Right renal pelvis (tissue), 4 donors: ENCODE measurements at regions not wholly inside any gene's neighbourhood (a gene's known extent, or its start where the extent isn't known, plus 50 kb on each side); places are given as distances from the start of the nearest gene placed in this dataset.

ENCODE experiments used
- DNase-seq, 4 donors: peaks; one replicate each; pipeline ENCODE4 v3.0.0-alpha.2; 2013; ENCODE audit warnings: low read depth in 4 of 4, low spot score in 3 of 4, missing footprints in 1 of 4

DNA sequence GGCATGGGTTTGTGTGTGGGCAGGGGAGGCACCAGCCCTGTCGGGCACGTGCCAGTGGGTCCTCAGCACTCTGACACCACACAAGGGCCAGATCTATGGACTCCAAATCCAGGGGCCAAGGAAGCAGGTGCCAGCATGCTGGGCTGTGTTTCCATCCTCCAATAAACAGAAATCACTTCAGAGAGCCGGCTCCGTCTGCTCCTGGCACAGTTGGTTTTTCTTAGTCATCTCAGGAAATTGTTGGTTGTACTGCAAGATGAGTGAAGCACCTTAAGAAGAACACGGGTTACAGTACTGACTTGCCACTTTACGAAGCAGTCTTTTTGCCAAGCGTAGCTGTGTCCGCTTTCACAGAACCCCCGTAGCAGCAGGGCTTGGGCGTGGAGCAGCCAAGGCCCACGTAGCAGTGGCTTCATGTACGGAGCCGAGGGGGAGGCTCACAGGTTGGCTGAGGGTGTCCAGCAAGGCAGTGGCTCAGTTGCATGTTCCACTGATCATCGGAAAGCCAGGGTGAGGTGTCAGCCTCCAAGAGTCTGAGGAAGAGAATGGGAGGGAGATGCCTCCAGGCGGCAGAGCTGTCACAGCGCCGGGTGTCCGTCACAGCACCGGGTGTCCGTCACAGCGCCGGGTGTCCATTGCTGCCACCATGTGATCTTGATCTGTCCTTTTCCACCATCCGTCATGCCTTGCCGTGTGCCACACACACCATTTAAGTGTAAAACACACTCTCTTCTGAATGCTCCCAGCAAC is 314.9 kb downstream of the CTTN start:
- DNase-seq: no peak

DNA sequence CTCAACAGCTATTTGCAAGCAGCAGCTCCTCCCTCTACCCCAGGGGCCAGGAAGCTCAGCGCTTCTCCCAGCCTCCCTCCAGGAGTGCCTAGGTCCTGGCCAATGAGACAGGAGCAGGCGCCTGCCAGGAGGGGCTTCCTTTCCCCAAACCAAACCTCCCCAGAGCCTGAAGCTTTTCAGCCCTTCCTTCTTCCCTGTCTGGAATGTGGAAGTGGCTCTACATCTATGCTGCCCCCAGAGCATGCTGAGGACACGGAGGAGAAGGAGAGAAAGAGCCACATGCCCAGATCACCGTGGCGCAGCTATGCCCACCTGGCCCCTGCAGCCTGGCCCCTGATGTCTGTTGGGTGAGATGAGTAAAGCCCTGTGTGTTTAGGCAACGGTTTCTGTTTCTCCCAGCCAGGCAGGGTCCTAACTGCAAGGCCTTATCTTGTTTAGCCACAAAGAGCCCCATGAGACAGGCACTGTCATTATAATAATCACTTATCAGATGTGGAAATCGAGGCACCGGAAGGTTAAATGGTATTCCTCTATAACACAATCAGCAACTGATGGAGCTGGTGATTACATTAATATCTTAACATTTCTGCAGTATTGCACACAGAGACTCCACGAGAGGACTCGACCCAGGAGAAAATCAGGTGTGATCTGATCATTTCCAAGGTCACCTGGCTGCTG is 315.8 kb downstream of the CTTN start:
- DNase-seq: no peak

GRCh38 chr11:70715166-70715951 is 317.0 kb downstream of the CTTN start:
- no peak for DNase-seq

DNA sequence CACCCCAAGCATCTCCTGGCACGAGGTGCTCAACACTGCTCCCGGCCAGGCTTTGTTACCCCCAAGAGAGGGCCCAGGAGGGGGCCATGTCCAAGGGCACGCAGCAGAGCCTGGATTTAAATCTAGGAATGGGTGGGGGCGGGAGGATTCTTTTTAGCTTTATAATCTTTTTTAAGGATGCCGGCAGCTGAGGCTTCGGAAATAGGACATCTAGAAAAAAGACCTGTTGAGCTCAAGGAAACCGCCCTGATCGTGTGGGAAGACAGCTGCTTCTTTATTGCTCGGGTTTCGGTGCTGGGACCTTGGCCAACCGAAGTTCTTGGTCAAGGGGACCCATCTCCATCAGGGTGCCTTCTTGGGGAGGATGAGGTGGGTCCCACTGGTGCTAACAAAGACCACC is 317.9 kb downstream of the CTTN start:
- no peak for DNase-seq

DNA sequence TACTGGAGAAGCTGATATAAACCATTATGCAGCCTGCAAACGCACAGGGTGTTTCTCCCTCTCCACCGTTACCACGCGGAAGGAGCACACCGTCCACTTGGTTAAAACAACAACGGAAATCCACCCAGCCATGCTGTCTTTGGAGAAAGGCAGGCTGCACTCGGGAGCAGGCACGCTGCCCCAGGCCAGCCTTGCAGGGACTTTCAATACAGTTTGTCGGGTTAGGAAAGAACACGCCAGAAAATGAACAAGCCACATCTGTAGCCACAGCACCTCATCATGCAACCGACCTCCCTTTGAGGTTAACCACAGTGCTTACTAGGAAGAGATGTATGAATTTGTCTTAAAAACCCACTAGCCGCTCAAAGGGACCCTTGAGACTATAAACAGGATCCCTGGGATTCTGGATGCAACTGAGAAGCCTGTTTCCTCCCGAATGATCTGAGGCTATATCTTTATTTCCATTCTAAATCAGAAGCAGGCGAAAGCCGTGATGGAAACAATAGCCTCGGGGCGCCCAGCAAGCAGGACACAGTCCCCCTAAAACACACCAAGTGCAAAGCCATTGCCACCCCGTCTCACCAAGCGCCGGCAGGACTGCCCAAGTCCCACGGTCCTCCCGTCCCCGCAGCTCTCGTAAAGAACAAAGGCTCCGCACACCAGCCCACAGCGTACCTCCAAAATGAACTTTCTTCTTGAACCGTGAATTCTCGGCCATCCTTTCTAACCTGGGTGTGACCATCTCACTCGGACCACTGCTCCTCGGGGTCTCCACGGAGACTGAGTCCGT is 318.9 kb downstream of the CTTN start:
- no peak for DNase-seq

GRCh38 chr11:70717936-70718595 is 319.7 kb downstream of the CTTN start:
- DNase-seq: no peak

GRCh38 chr11:70719516-70719915 is 321.2 kb downstream of the CTTN start:
- no peak for DNase-seq

DNA sequence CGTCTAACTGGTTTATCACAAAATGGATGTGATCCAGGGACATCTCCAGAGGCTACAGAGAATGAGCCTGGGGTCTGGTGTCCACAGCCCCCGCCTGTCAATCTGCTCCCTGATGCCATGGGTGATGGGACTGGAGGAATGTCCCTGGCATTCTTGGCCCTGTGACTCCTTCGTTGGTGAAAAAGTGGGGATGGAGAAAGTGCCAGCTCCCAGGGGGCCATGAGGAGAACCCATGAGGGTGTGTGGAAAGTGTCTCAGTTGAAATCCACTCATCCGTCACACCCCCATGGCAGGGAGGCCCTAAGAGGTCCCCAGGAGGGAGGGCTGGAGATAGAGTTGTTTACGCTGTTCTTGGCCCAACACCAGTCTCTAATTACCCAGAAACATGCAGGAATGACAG is 322.0 kb downstream of the CTTN start:
- DNase-seq: no peak

GRCh38 chr11:70721006-70721405 is 322.7 kb downstream of the CTTN start:
- DNase-seq: no peak

- no peak for DNase-seq
Observed at GRCh38 chr11:70725278-70725677, 326.9 kb downstream of the CTTN start.

- DNase-seq: no peak
Observed at GRCh38 chr11:70725739-70726138, 327.4 kb downstream of the CTTN start.

DNA sequence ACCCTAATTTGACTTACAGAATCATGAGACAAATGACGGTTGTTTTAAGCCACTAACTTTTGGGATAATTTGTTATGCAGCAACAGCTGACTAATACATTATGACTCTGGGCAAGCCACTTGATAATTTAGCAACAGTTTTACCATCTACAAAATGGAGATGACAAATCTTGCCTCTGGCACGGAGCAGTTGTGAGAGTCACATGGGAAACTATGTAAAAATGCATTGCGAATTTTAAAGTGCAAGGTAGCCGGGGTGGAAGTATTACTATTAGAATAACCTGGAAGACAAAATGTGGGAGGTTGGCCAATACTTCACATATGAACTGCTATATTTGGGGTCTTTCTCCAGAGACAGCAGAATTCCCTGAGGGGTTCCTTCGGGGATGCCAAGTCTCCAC is 328.7 kb downstream of the CTTN start:
- DNase-seq: no peak

DNA sequence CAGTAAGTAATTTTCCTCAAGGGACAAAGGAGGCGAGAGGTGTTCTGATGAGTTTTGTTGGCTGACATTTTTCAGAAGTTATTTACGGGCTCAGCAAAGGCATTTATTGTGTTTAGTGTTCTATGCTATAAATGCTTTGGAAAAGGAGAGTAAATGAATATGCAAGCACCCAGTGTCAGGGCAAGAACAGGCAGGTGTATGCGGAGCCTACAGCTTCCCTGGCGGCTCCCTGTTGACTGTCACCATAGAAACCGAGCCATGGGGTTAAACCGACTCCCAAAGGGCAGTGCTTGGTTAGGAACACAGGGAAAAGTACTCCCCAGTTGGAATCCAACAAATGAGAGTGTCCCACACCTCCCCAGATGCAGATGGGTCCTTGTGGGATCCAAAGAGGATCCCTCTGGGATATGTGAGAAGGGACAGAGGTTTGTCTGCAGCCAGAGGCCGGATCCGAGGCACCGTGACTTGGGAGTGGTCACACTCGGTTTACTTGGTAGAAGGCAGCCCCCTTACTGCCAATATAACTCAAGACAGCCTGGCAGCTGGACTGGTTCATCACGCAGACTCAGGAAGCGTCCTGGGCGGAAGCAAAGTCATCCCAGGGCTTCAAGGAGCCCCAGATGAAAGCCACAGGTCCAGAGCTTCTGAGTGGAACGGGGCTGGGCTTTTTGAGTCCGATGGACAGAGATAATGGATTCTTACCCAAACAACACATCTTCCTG is 329.7 kb downstream of the CTTN start:
- DNase-seq: no peak

GRCh38 chr11:70729949-70730348 is 331.6 kb downstream of the CTTN start:
- DNase-seq: no peak

DNA sequence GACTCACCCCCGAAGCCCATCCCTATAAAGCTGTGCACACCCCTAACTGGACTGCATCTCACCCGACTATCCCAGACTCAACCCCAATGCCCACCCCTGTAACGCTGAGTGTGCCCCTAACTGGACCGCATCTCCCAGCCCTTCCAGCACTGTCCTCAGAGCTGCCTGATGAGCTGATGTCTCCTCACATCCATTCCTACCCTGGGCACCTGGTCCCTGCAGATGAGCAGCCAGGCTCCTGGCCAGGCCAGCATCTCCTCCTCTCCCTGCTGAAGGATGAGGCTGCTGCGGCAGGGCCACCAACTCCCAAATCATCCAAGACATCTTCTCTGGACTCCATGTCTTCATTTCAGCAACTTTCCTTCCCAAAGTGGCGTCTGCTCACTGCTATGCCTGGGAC is 332.1 kb downstream of the CTTN start:
- DNase-seq: no peak

GRCh38 chr11:70731271-70732022 is 333.1 kb downstream of the CTTN start:
- no peak for DNase-seq

DNA sequence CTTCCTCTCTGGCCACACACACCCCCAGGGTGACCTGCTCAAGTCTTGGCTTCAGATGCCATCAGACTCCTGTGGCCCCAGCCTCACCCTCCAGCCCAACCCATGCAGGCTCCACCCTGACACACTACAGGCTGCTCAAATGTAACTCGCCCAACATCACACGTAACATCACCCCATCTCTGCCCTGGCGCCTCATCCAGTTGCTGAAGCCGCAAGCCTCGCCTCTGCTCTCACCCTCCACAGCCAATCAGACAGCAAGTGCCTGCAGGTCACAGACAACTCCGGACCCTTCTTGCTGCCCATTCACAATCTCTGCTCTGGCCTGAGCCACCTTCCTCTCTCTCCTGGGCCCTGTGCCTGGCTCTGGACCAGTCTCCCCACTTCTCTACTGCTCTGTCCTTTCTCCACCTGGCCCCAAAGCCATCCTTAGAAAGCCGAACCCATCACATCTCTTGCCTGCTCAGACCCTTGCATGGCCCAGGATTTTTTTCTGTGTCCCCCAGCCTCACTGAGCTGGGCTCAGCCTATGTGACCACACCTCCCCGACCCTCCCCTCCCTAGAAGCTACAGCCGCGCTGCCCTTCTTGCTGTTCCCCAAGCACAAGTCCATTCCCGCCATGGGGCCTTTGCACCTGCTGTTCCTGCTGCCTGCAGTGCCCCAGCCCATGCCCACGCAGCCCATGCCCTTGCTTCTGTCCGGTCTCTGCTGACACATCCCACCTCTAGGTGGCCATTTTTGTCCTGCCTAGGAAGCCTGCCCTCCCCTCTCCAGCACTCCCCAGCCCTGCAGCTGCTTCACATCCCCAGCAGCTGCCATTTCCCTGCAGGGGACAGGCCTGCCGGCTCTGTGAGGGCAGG is 333.9 kb downstream of the CTTN start:
- DNase-seq: no peak

DNA sequence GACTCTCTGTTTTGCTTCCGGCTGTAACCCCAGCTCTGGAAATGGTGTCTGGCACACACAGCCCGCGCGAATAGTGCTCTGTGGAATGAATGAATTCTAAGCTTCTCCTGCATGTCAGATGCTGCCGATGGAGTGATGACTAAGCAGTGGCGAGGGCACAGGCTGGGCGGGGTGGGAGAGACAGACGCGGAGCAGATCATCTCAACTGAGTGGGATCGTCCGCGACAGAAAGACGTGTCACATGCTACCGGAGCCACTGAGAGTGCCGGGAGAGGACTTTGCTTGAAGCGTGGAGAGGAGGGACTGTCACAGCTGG is 334.5 kb downstream of the CTTN start:
- no peak for DNase-seq
